GM12875 (cell line): ENCODE measurements at regions not wholly inside any gene's neighbourhood (a gene's known extent, or its start where the extent isn't known, plus 50 kb on each side); places are given as distances from the start of the nearest gene placed in this dataset.
"Not testable (repeated sequence)": the region's sequence is repeated elsewhere in the genome, so short reads cannot be mapped to it uniquely, and the experiment has no call there.

Experiments used
- H3K4me3 ChIP-seq: one replicate; pipeline ENCODE4 v1.5.1; 2011; ENCODE audit warnings: low read depth, low read length, control low read depth
- CTCF ChIP-seq: IDR thresholded peaks from 2 replicates; pipeline ENCODE4 v1.5.1; 2011; ENCODE audit warnings: low read depth, mild to moderate bottlenecking, control low read depth, inconsistent platforms, low read length, moderate library complexity, borderline replicate concordance; ENCODE audit not compliant: insufficient read depth

- H3K4me3 ChIP-seq = no peak overlapping the region
- 0 out of 2 replicates have a peak, but pooled peaks have one; percentile 9 for TF ChIP-seq CTCF
Observed at GRCh38 chr11:71370895-71371673, 77.1 kb downstream of the DHCR7 start.

GRCh38 chr11:71370020-71370747 is 78.0 kb downstream of the DHCR7 start:
- no peak overlapping the region for H3K4me3 ChIP-seq
- TF ChIP-seq CTCF = no peak

GRCh38 chr11:71369411-71369810 is 78.8 kb downstream of the DHCR7 start:
- H3K4me3 ChIP-seq = no peak overlapping the region
- TF ChIP-seq CTCF = no peak

GRCh38 chr11:71368966-71369365 is 79.2 kb downstream of the DHCR7 start:
- TF ChIP-seq CTCF = no peak
- H3K4me3 ChIP-seq = no peak overlapping the region

GRCh38 chr11:71367756-71368155 is 80.4 kb downstream of the DHCR7 start:
- TF ChIP-seq CTCF = no peak
- H3K4me3 ChIP-seq = no peak overlapping the region

GRCh38 chr11:71367276-71367675 is 80.9 kb downstream of the DHCR7 start:
- H3K4me3 ChIP-seq = not testable (repeated sequence)

GRCh38 chr11:71366076-71366475 is 82.1 kb downstream of the DHCR7 start:
- no peak for TF ChIP-seq CTCF
- no peak overlapping the region for H3K4me3 ChIP-seq
